Uterus (tissue), 3 donors: ENCODE measurements at regions not wholly inside any gene's neighbourhood (a gene's known extent, or its start where the extent isn't known, plus 50 kb on each side); places are given as distances from the start of the nearest gene placed in this dataset.

ENCODE experiments used
- DNase-seq, 2 donors: peaks; one replicate each; pipeline ENCODE4 v3.0.0-alpha.2; 2019 to 2020
- H3K27ac ChIP-seq, 2 donors: fragments of 200-600 bp; sonication (generic); 1 replicate in 1 of 2; 2 replicates in 1 of 2; pipeline ENCODE4 v1.5.1; 2016 to 2018
- H3K27me3 ChIP-seq, 2 donors: fragments of 200-600 bp; sonication (generic); one replicate each; pipeline ENCODE4 v1.5.1; 2018 to 2019; ENCODE audit warnings: control low read depth in 1 of 2
- H3K36me3 ChIP-seq, 2 donors: fragments of 200-600 bp; sonication (generic); one replicate each; pipeline ENCODE4 v1.5.1; 2019; ENCODE audit warnings: control low read depth in 1 of 2
- H3K4me1 ChIP-seq, 2 donors: fragments of 200-600 bp; sonication (generic); one replicate each; pipeline ENCODE4 v1.5.1; 2018 to 2019; ENCODE audit warnings: control low read depth in 1 of 2
- H3K4me3 ChIP-seq, 2 donors: fragments of 200-600 bp; sonication (generic); 1 replicate in 1 of 2; 2 replicates in 1 of 2; pipeline ENCODE4 v1.5.1; 2018 to 2019; ENCODE audit warnings: mild to moderate bottlenecking in 1 of 2
- H3K9me3 ChIP-seq, 2 donors: fragments of 200-600 bp; sonication (generic); one replicate each; pipeline ENCODE4 v1.5.1; 2019; ENCODE audit warnings: control low read depth in 1 of 2
- CTCF ChIP-seq, 4 experiments: fragments of 200-600 bp in 2 of 4; fragments of 450-650 bp in 2 of 4; sonication (generic) in 2 of 4; IDR thresholded peaks; one replicate each; pipeline ENCODE4 v1.5.1; 2016 to 2019; ENCODE audit warnings: antibody characterized with exemption in 4 of 4, mild to moderate bottlenecking in 2 of 4, moderate library complexity in 1 of 4
- POLR2A ChIP-seq, 2 donors: fragments of 450-650 bp; IDR thresholded peaks; one replicate each; pipeline ENCODE4 v1.6.1; 2016; ENCODE audit warnings: antibody characterized with exemption in 2 of 2, mild to moderate bottlenecking in 1 of 2, moderate library complexity in 1 of 2
- intact Hi-C: fragments of 100-400 bp; cut with DNase I; formaldehyde crosslinking; loops from one replicate; pipeline ENCODE4 v1.15.1; 2023; ENCODE audit warnings: low total_unique reads
- donor health status: DM: yes; HTN: yes; CAD: no.

- Histone ChIP-seq H3K9me3 (no peaks in the 10 kb centered on the region), H3K4me1 (no peaks in the 10 kb centered on the region), H3K27ac (no peak overlapping the region), H3K4me3 (no peak overlapping the region), H3K27me3 (no peaks in the 10 kb centered on the region), H3K36me3 (no peaks in the 10 kb centered on the region)
- intact Hi-C loops = no loop called here
- DNase-seq = no peak
- no peak for TF ChIP-seq CTCF (IDR thresholded peaks at IDR 0.05)
- no peak for TF ChIP-seq POLR2A (IDR thresholded peaks at IDR 0.05)
Measured at GRCh38 chr3:144375088-144375487, 403.5 kb downstream of the DIPK2A start.

GRCh38 chr3:144380849-144381248 lies 409.2 kb downstream of the DIPK2A start:
- no peak for TF ChIP-seq POLR2A (IDR thresholded peaks at IDR 0.05)
- TF ChIP-seq CTCF (IDR thresholded peaks at IDR 0.05) = no peak
- intact Hi-C loops = no loop called here
- H3K27ac ChIP-seq = no peak overlapping the region
- H3K9me3 ChIP-seq = no peaks in the 10 kb centered on the region
- DNase-seq = no peak
- H3K4me3 ChIP-seq = no peak overlapping the region
- no peaks in the 10 kb centered on the region for H3K4me1 ChIP-seq
- no peaks in the 10 kb centered on the region for H3K36me3 ChIP-seq
- no peaks in the 10 kb centered on the region for H3K27me3 ChIP-seq

GRCh38 chr3:144381607-144382006 lies 410.0 kb downstream of the DIPK2A start:
- intact Hi-C loops = no loop called here
- H3K36me3 ChIP-seq = no peaks in the 10 kb centered on the region
- H3K27ac ChIP-seq = no peak overlapping the region
- TF ChIP-seq CTCF (IDR thresholded peaks at IDR 0.05) = no peak
- H3K9me3 ChIP-seq = no peaks in the 10 kb centered on the region
- no peaks in the 10 kb centered on the region for H3K4me1 ChIP-seq
- DNase-seq = no peak
- H3K27me3 ChIP-seq = no peaks in the 10 kb centered on the region
- no peak overlapping the region for H3K4me3 ChIP-seq

- intact Hi-C loops = no loop called here
- no peak for TF ChIP-seq POLR2A (IDR thresholded peaks at IDR 0.05)
- Histone ChIP-seq H3K36me3 (no peaks in the 10 kb centered on the region), H3K9me3 (no peaks in the 10 kb centered on the region), H3K27ac (no peak overlapping the region), H3K4me1 (no peaks in the 10 kb centered on the region), H3K4me3 (no peak overlapping the region), H3K27me3 (no peaks in the 10 kb centered on the region)
- no peak for DNase-seq
Measured at GRCh38 chr3:144384241-144384979, 412.8 kb downstream of the DIPK2A start.

- TF ChIP-seq POLR2A (IDR thresholded peaks at IDR 0.05) = no peak
- no peak for TF ChIP-seq CTCF (IDR thresholded peaks at IDR 0.05)
- intact Hi-C loops = no loop called here
- H3K9me3 ChIP-seq = no peaks in the 10 kb centered on the region
- no peak overlapping the region for H3K4me3 ChIP-seq
- no peak for DNase-seq
- no peak overlapping the region for H3K27ac ChIP-seq
- H3K36me3 ChIP-seq = no peaks in the 10 kb centered on the region
- no peaks in the 10 kb centered on the region for H3K4me1 ChIP-seq
- no peaks in the 10 kb centered on the region for H3K27me3 ChIP-seq
Measured at GRCh38 chr3:144390786-144391185, 419.2 kb downstream of the DIPK2A start.

GRCh38 chr3:144391236-144391635 lies 419.6 kb downstream of the DIPK2A start:
- Histone ChIP-seq H3K4me1 (no peaks in the 10 kb centered on the region), H3K9me3 (no peaks in the 10 kb centered on the region), H3K36me3 (no peaks in the 10 kb centered on the region), H3K27ac (no peak overlapping the region), H3K27me3 (no peaks in the 10 kb centered on the region), H3K4me3 (no peak overlapping the region)
- intact Hi-C loops = no loop called here
- DNase-seq = no peak
- TF ChIP-seq POLR2A (IDR thresholded peaks at IDR 0.05) = no peak
- no peak for TF ChIP-seq CTCF (IDR thresholded peaks at IDR 0.05)
